CD4-positive, CD25-positive, alpha-beta regulatory T cell (primary cell): ENCODE measurements at regions not wholly inside any gene's neighbourhood (a gene's known extent, or its start where the extent isn't known, plus 50 kb on each side); places are given as distances from the start of the nearest gene placed in this dataset.
A peak's percentile ranks its signal among the peaks of the same experiment; 100 is the strongest.

Experiments
- ATAC-seq, 2 donors: fragments of 150-1000 bp; cut with Tn5 transposase; one replicate each; pipeline ENCODE4 v1.10.0; 2021; ENCODE audit warnings: low read depth in 2 of 2, moderate number of reproducible peaks in 2 of 2, moderate library complexity in 1 of 2
- DNase-seq, 3 donors: peaks; one replicate each; pipeline versions ENCODE4 v3.0.0 to v3.0.0-alpha.2; 2012 to 2022; ENCODE audit warnings: mixed read lengths in 1 of 3
- H3K27ac ChIP-seq: one replicate; pipeline ENCODE4 v1.7.0; 2013; ENCODE audit warnings: mild to moderate bottlenecking, low read length; ENCODE audit not compliant: insufficient read depth, poor library complexity, severe bottlenecking
- H3K27me3 ChIP-seq: one replicate; pipeline ENCODE4 v1.7.0; 2013; ENCODE audit warnings: low read length; ENCODE audit not compliant: control insufficient read depth, insufficient read depth
- H3K36me3 ChIP-seq: one replicate; pipeline ENCODE4 v1.7.0; 2013; ENCODE audit warnings: mild to moderate bottlenecking, low read length, moderate library complexity; ENCODE audit not compliant: control insufficient read depth, insufficient read depth
- H3K4me1 ChIP-seq: 2 replicates; pipeline ENCODE4 v1.7.0; 2013; ENCODE audit warnings: mild to moderate bottlenecking, low read length; ENCODE audit not compliant: insufficient read depth, control insufficient read depth, poor library complexity, severe bottlenecking
- H3K4me3 ChIP-seq: one replicate; pipeline ENCODE4 v1.7.0; 2013; ENCODE audit warnings: low read depth, mild to moderate bottlenecking, low read length, moderate library complexity
- H3K9me3 ChIP-seq, 2 experiments: 1 replicate in 1 of 2; 2 replicates in 1 of 2; pipeline ENCODE4 v1.7.0; 2013; ENCODE audit warnings: low read length in 2 of 2, mild to moderate bottlenecking in 1 of 2, moderate library complexity in 1 of 2; ENCODE audit not compliant: control insufficient read depth in 2 of 2
- H3K27ac Mint-ChIP-seq, 3 donors: one replicate each; pipeline ENCODE4 v1.8.0; 2020 to 2022; ENCODE audit warnings: mild to moderate bottlenecking in 3 of 3, mixed read lengths in 3 of 3, moderate library complexity in 2 of 3
- H3K27me3 Mint-ChIP-seq: one replicate; pipeline ENCODE4 v1.8.0; 2022; ENCODE audit warnings: mild to moderate bottlenecking, mixed read lengths
- H3K36me3 Mint-ChIP-seq: one replicate; pipeline ENCODE4 v1.8.0; 2020; ENCODE audit warnings: mixed read lengths
- H3K4me1 Mint-ChIP-seq, 4 donors: one replicate each; pipeline ENCODE4 v1.8.0; 2020 to 2022; ENCODE audit warnings: mixed read lengths in 4 of 4, mild to moderate bottlenecking in 1 of 4
- H3K4me3 Mint-ChIP-seq, 4 donors: one replicate each; pipeline ENCODE4 v1.8.0; 2020 to 2022; ENCODE audit warnings: mild to moderate bottlenecking in 4 of 4, mixed read lengths in 4 of 4, moderate library complexity in 3 of 4
- H3K9me3 Mint-ChIP-seq, 7 donors: one replicate each; pipeline ENCODE4 v1.8.0; 2020 to 2022; ENCODE audit warnings: mixed read lengths in 7 of 7, mild to moderate bottlenecking in 3 of 7, moderate library complexity in 2 of 7

DNA sequence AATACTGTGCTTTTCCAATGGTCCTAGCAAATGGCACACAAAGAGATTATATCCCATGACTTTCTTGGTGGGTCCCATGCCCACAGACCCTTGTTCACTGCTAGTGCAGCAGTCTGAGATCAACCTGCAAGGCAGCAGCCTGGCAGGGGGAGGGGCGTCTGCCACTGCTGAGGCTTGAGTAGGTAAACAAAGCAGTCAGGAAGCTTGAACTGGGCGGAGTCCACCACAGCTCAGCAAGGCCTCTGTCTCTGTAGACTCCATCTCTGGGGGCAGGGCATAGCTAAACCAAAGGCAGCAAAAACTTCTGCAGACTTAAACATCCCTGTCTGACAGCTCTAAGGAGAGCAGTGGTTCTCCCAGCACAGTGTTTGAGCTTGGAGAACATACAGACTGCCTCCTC lies 82.9 kb downstream of the ZNF737 start:
- peaks cover 2 to 34% of the 10 kb centered on the region in 2 experiments for H3K9me3 ChIP-seq
- Mint-ChIP-seq H3K4me3 (peak overlapping the region in 2 of 4 donors; percentile 23 to 69), H3K9me3 (peaks cover 0 to 74% (median 13%) of the 10 kb centered on the region in 7 donors), H3K27me3 (no peaks in the 10 kb centered on the region), H3K36me3 (peaks cover 17% of the 10 kb centered on the region), H3K27ac (peak overlapping the region; percentile 18 to 85 (median 50)), H3K4me1 (peaks cover 0 to 54% (median 3%) of the 10 kb centered on the region in 4 donors)
- DNase-seq (peak in 2 of 3 donors; percentile 45 to 46), ATAC-seq (no peak)
- H3K4me1 ChIP-seq = no peaks in the 10 kb centered on the region
- no peaks in the 10 kb centered on the region for H3K36me3 ChIP-seq
- no peak overlapping the region for H3K27ac ChIP-seq
- no peak overlapping the region for H3K4me3 ChIP-seq
- no peaks in the 10 kb centered on the region for H3K27me3 ChIP-seq

DNA sequence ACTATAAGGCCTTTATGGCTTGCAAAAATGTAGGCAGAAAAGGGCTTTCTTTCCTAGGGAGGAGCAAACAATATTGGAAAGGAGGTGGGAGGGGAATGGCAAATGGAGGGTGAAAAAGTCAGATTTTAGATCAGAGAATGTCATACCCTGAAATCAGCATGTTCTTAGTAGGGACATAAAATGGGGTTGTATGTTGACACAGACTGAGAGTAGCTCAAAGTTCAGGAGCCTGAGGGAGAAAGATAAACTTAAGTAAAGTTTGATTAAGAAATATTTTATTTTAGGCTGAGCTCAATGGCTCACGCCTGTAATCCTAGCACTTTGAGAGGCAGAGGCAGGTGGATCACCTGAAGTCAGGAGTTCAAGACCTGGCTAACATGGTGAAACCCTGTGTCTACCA lies 83.8 kb downstream of the ZNF737 start:
- DNase-seq (no peak), ATAC-seq (no peak)
- Mint-ChIP-seq H3K36me3 (peaks cover 22% of the 10 kb centered on the region), H3K9me3 (peaks cover 0 to 75% (median 17%) of the 10 kb centered on the region in 7 donors), H3K4me3 (peak overlapping the region in 1 of 4 donors; percentile 18), H3K27me3 (no peaks in the 10 kb centered on the region), H3K27ac (peak overlapping the region in 2 of 3 donors; percentile 49 to 58), H3K4me1 (peaks cover 0 to 58% (median 3%) of the 10 kb centered on the region in 4 donors)
- Histone ChIP-seq H3K27ac (no peak overlapping the region), H3K9me3 (peaks cover 2 to 39% of the 10 kb centered on the region in 2 experiments), H3K27me3 (no peaks in the 10 kb centered on the region), H3K4me3 (no peak overlapping the region), H3K36me3 (no peaks in the 10 kb centered on the region), H3K4me1 (no peaks in the 10 kb centered on the region)

DNA sequence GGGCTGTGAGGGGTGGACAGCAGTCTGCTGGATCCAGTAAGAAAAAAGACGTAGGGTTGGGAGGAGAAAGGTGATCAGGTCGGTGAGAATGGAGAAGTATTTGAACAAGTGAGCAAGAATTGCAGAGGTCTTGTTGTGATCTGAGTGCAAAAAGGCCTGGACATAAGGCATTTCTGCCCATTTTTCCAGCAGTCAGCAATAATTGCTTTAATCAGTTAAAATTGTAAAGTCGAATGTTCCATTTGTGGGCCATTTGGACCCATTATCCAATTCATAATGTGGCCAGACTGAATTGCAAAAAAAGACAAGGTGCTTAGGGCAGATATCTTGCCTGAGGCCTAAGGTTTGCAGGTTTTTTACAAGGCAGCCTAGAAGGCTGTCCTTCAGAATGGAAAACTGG lies 86.1 kb downstream of the ZNF737 start:
- peaks cover 28% of the 10 kb centered on the region for H3K36me3 Mint-ChIP-seq
- no peaks in the 10 kb centered on the region for H3K27me3 ChIP-seq
- H3K4me3 Mint-ChIP-seq = peak overlapping the region in 1 of 4 donors; percentile 60
- H3K27ac ChIP-seq = no peak overlapping the region
- peaks cover 6 to 40% of the 10 kb centered on the region in 2 experiments for H3K9me3 ChIP-seq
- peak overlapping the region in 1 of 3 donors; percentile 14 for H3K27ac Mint-ChIP-seq
- H3K36me3 ChIP-seq = no peaks in the 10 kb centered on the region
- ATAC-seq = no peak
- H3K27me3 Mint-ChIP-seq = no peaks in the 10 kb centered on the region
- peaks cover 0 to 51% (median 3%) of the 10 kb centered on the region in 4 donors for H3K4me1 Mint-ChIP-seq
- peaks cover 5 to 73% (median 17%) of the 10 kb centered on the region in 7 donors for H3K9me3 Mint-ChIP-seq
- no peaks in the 10 kb centered on the region for H3K4me1 ChIP-seq
- H3K4me3 ChIP-seq = no peak overlapping the region
- no peak for DNase-seq

DNA sequence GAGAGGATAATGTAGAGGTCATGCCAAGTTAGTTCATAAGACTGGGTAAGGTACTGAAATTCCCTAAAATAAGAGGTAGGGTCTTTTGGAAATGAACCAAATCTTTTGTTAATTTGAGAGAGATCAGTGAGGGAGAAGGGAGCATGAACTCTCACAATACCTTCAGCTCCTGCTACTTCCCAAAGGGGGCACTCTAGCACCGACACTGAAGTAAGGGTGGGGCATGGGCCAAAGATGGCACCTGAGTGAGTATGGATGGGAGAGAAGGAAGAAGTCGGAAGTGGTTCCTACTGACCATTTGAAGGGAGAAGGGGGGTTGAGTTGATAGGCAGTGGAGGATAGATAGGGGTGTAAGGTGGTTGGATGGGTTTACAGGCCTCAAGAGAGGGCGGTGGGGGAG lies 86.6 kb downstream of the ZNF737 start:
- peak overlapping the region in 1 of 4 donors; percentile 60 for H3K4me3 Mint-ChIP-seq
- H3K36me3 Mint-ChIP-seq = peaks cover 23% of the 10 kb centered on the region
- H3K36me3 ChIP-seq = no peaks in the 10 kb centered on the region
- DNase-seq = no peak
- H3K9me3 Mint-ChIP-seq = peaks cover 5 to 71% (median 16%) of the 10 kb centered on the region in 7 donors
- H3K27ac ChIP-seq = no peak overlapping the region
- H3K27me3 Mint-ChIP-seq = no peaks in the 10 kb centered on the region
- no peaks in the 10 kb centered on the region for H3K27me3 ChIP-seq
- H3K4me1 ChIP-seq = no peaks in the 10 kb centered on the region
- peaks cover 0 to 47% (median 3%) of the 10 kb centered on the region in 4 donors for H3K4me1 Mint-ChIP-seq
- H3K9me3 ChIP-seq = peaks cover 6 to 41% of the 10 kb centered on the region in 2 experiments
- ATAC-seq = no peak
- H3K4me3 ChIP-seq = no peak overlapping the region
- peak overlapping the region in 1 of 3 donors; percentile 14 for H3K27ac Mint-ChIP-seq

DNA sequence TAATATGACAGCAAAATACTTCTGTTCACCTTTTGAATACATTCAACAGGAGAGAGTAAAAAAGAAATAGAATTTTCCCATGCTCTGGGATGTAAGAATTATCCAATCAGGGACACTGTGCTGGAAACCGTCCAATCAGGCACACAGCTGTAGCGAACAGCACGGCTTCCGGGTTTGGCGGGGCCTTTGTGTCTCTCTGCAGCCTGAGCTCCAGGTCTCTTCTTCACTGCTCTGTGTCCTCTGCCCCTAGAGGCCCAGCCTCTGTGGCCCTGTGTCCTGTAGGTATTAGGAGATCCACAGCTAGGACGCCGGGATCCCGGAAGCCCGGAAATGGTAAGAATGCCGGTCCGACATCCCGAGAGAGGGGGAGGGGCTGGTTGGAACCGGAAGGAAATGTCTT lies 92.7 kb downstream of the ZNF737 start:
- no peaks in the 10 kb centered on the region for H3K4me1 ChIP-seq
- Mint-ChIP-seq H3K36me3 (peaks cover 18% of the 10 kb centered on the region), H3K4me3 (no peak overlapping the region), H3K27ac (no peak overlapping the region), H3K9me3 (peaks cover 4 to 45% (median 15%) of the 10 kb centered on the region in 7 donors), H3K27me3 (no peaks in the 10 kb centered on the region), H3K4me1 (peaks cover 0 to 11% (median 0%) of the 10 kb centered on the region in 4 donors)
- peaks cover 4 to 20% of the 10 kb centered on the region in 2 experiments for H3K9me3 ChIP-seq
- H3K27ac ChIP-seq = no peak overlapping the region
- H3K36me3 ChIP-seq = no peaks in the 10 kb centered on the region
- H3K4me3 ChIP-seq = no peak overlapping the region
- no peaks in the 10 kb centered on the region for H3K27me3 ChIP-seq
- DNase-seq = no peak
- no peak for ATAC-seq

DNA sequence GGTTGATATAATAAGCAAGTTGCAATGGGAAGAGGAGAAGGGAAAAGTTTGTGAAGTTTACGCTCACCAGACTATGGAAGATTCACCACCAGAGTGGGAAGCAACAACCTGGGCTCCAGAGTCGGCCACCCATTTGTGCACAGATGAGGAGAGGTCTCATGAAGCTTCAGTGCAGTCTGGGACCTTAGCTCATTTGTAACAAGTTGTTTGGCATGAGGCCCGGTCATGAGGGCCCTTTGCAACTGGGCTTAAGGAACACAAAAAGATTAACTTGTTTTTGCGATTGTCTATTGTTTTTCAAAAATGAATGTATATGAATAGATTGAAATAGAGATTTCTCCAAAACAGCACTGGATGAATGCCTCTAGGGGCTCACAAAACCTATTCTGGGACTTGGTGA lies 94.2 kb downstream of the ZNF737 start:
- Mint-ChIP-seq H3K36me3 (peaks cover 8% of the 10 kb centered on the region), H3K4me3 (no peak overlapping the region), H3K9me3 (peaks cover 3 to 31% (median 13%) of the 10 kb centered on the region in 7 donors), H3K4me1 (peaks cover 0 to 9% (median 0%) of the 10 kb centered on the region in 4 donors), H3K27ac (no peak overlapping the region), H3K27me3 (no peaks in the 10 kb centered on the region)
- H3K27ac ChIP-seq = no peak overlapping the region
- DNase-seq = no peak
- H3K9me3 ChIP-seq = peaks cover 4 to 9% of the 10 kb centered on the region in 2 experiments
- no peak overlapping the region for H3K4me3 ChIP-seq
- no peaks in the 10 kb centered on the region for H3K27me3 ChIP-seq
- no peaks in the 10 kb centered on the region for H3K4me1 ChIP-seq
- no peak for ATAC-seq
- H3K36me3 ChIP-seq = no peaks in the 10 kb centered on the region

DNA sequence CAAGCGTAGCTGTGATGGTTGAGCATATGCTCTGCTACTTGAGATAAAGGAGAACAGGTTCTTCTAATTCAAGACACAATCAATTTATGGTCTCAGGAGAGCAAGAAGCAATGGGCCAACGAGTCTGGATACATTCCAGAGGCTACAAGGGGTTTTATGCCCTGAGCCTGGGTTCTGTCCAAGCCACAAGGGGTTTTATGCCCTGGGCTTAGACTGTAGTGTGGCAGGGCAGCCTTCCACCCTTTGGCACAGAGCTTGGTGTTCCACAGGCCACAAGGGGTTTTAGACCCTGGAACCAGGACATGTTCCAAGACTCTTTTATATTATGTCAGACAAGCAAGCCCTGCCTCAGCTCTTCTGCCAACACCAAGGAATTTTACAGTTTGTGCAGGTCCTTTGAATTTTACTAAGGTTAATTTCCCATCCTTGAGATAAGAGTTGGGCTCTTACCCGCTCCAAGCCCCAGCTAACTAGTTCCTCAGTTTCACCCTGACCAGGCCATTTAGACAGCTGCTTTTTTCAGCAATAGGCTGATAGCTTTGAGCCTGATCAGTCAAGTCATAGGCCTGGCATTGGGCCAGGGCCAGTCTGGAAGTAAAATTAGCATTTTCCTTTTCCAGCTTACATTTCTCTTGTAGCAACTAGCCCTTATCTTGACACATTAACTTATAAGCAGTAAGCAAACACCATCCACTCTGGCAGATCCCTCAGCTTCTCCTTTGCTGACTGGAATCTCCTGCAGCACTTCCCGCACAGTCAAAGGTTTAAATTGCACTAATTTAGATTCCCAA lies 95.0 kb downstream of the ZNF737 start:
- Mint-ChIP-seq H3K4me1 (peaks cover 0 to 9% (median 0%) of the 10 kb centered on the region in 4 donors), H3K9me3 (peaks cover 2 to 22% (median 10%) of the 10 kb centered on the region in 7 donors), H3K27ac (no peak overlapping the region), H3K36me3 (peaks cover 3% of the 10 kb centered on the region), H3K4me3 (no peak overlapping the region), H3K27me3 (no peaks in the 10 kb centered on the region)
- ATAC-seq (no peak), DNase-seq (no peak)
- Histone ChIP-seq H3K27me3 (no peaks in the 10 kb centered on the region), H3K4me1 (no peaks in the 10 kb centered on the region), H3K9me3 (peaks cover 0 to 4% of the 10 kb centered on the region in 2 experiments), H3K36me3 (no peaks in the 10 kb centered on the region), H3K27ac (no peak overlapping the region), H3K4me3 (no peak overlapping the region)
